ENCODE measurements at regions not wholly inside any gene's neighbourhood (a gene's known extent, or its start where the extent isn't known, plus 50 kb on each side); places are given as distances from the start of the nearest gene placed in this dataset.

- no peaks in the 10 kb centered on the region for H3K79me2 ChIP-seq (ENCODE audit: insufficient read depth, low read length)
- no peak overlapping the region for H3K4me3 ChIP-seq (ENCODE audit: insufficient read depth, low read length, poor library complexity, severe bottlenecking)
- H3K9me3 ChIP-seq (ENCODE audit: insufficient read depth, low read length): no peaks in the 10 kb centered on the region
These were observed 154.3 kb upstream of the ID4 start for GRCh38 chr6:19682859-19683258.

GRCh38 chr6:19690325-19691075 lies 146.7 kb upstream of the ID4 start:
- no peaks in the 10 kb centered on the region for H3K9me2 ChIP-seq (replicated peaks; ENCODE audit: insufficient read depth, low read length)
- H3K9ac ChIP-seq (ENCODE audit: low read length): no peak overlapping the region
- no peak overlapping the region for H3K27ac ChIP-seq (ENCODE audit: low read depth, low read length)
- no peak for TF ChIP-seq EZH2phosphoT487 (conservative IDR thresholded peaks at IDR 0.05; ENCODE audit: low read length)
- TF ChIP-seq, protein P1, sequence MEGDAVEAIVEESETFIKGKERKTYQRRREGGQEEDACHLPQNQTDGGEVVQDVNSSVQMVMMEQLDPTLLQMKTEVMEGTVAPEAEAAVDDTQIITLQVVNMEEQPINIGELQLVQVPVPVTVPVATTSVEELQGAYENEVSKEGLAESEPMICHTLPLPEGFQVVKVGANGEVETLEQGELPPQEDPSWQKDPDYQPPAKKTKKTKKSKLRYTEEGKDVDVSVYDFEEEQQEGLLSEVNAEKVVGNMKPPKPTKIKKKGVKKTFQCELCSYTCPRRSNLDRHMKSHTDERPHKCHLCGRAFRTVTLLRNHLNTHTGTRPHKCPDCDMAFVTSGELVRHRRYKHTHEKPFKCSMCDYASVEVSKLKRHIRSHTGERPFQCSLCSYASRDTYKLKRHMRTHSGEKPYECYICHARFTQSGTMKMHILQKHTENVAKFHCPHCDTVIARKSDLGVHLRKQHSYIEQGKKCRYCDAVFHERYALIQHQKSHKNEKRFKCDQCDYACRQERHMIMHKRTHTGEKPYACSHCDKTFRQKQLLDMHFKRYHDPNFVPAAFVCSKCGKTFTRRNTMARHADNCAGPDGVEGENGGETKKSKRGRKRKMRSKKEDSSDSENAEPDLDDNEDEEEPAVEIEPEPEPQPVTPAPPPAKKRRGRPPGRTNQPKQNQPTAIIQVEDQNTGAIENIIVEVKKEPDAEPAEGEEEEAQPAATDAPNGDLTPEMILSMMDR (IDR thresholded peaks at IDR 0.05; ENCODE audit: insufficient read depth, low read length, poor library complexity, severe bottlenecking): no peak
- H3K27me3 ChIP-seq (ENCODE audit: low read length): no peaks in the 10 kb centered on the region
- H3K4me2 ChIP-seq (ENCODE audit: low read depth, low read length, poor library complexity, severe bottlenecking): no peak overlapping the region
- no peak overlapping the region for H2AFZ ChIP-seq (ENCODE audit: low read depth, low read length, severe bottlenecking)
- no peaks in the 10 kb centered on the region for H3F3A ChIP-seq (ENCODE audit: insufficient read depth)
- H4K20me1 ChIP-seq (ENCODE audit: low read depth, low read length): no peaks in the 10 kb centered on the region
- no peaks in the 10 kb centered on the region for H3K9me3 ChIP-seq (ENCODE audit: insufficient read depth, low read length)
- H3K4me3 ChIP-seq (ENCODE audit: insufficient read depth, low read length, poor library complexity, severe bottlenecking): no peak overlapping the region
- H3K36me3 ChIP-seq (ENCODE audit: low read length): no peaks in the 10 kb centered on the region
- H3K79me2 ChIP-seq (ENCODE audit: insufficient read depth, low read length): no peaks in the 10 kb centered on the region

More at GRCh38 chr6:19682859-19683258, 154.3 kb upstream of the ID4 start:
- H4K20me1 ChIP-seq (ENCODE audit: low read depth, low read length): no peaks in the 10 kb centered on the region
- H3K9ac ChIP-seq (ENCODE audit: low read length): no peak overlapping the region
- no peak overlapping the region for H2AFZ ChIP-seq (ENCODE audit: low read depth, low read length, severe bottlenecking)
- H3K4me2 ChIP-seq (ENCODE audit: low read depth, low read length, poor library complexity, severe bottlenecking): no peak overlapping the region
- H3K27me3 ChIP-seq (ENCODE audit: low read length): no peaks in the 10 kb centered on the region
- H3F3A ChIP-seq (ENCODE audit: insufficient read depth): no peaks in the 10 kb centered on the region
- TF ChIP-seq, protein P1 (IDR thresholded peaks at IDR 0.05; ENCODE audit: insufficient read depth, low read length, poor library complexity, severe bottlenecking): no peak
- H3K36me3 ChIP-seq (ENCODE audit: low read length): no peaks in the 10 kb centered on the region
- no peaks in the 10 kb centered on the region for H3K9me2 ChIP-seq (replicated peaks; ENCODE audit: insufficient read depth, low read length)
- no peak overlapping the region for H3K27ac ChIP-seq (ENCODE audit: low read depth, low read length)

DNA sequence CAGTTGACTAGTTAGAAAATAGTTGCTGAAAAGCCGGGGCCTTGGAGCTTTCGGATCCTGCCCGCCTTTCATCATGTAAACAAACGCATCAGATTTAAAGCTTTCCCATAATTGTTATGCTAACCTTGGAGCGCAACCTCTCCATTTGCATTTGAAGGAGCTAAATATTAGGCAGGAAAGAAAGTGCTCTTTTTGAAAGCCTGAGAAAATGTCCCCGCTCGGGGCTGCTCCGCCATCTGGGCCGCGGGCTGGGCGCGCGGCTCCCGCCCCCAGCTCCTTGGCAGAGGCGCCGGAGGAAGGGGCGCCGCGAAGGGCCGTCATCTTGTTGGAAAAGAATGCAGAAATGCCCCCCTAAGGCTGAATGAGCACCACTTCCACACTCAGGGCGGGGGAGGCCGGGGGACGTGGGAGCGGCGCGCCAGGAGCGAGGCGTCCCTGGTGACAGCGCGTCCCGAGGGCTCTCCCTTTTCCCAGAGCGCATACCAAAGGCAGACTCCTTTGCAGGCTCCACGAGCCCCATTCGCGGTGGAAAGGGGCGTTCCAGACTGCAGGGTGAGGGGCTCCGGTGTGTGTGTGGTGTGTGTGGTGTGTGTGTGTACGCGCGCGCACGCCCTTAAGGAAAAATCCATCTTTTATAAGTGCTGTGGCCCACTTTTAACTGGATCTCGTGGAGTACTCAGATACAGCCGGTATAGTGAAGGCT lies 145.6 kb upstream of the ID4 start:
- Histone ChIP-seq H3K9me2 (replicated peaks; ENCODE audit: insufficient read depth, low read length) (no peaks in the 10 kb centered on the region), H3K9ac (ENCODE audit: low read length) (no peak overlapping the region), H3K9me3 (ENCODE audit: insufficient read depth, low read length) (no peaks in the 10 kb centered on the region), H4K20me1 (ENCODE audit: low read depth, low read length) (no peaks in the 10 kb centered on the region), H3K4me3 (ENCODE audit: insufficient read depth, low read length, poor library complexity, severe bottlenecking) (no peak overlapping the region), H3K27me3 (ENCODE audit: low read length) (no peaks in the 10 kb centered on the region), H3K4me2 (ENCODE audit: low read depth, low read length, poor library complexity, severe bottlenecking) (no peak overlapping the region), H3K27ac (ENCODE audit: low read depth, low read length) (no peak overlapping the region), H2AFZ (ENCODE audit: low read depth, low read length, severe bottlenecking) (no peak overlapping the region), H3K36me3 (ENCODE audit: low read length) (no peaks in the 10 kb centered on the region), H3K79me2 (ENCODE audit: insufficient read depth, low read length) (no peaks in the 10 kb centered on the region), H3F3A (ENCODE audit: insufficient read depth) (no peaks in the 10 kb centered on the region)
- TF ChIP-seq EZH2phosphoT487 (conservative IDR thresholded peaks at IDR 0.05; ENCODE audit: low read length): no peak
- TF ChIP-seq, protein P1 (IDR thresholded peaks at IDR 0.05; ENCODE audit: insufficient read depth, low read length, poor library complexity, severe bottlenecking): no peak
